ENCODE measurements at regions not wholly inside any gene's neighbourhood (a gene's known extent, or its start where the extent isn't known, plus 50 kb on each side); places are given as distances from the start of the nearest gene placed in this dataset.

DNA sequence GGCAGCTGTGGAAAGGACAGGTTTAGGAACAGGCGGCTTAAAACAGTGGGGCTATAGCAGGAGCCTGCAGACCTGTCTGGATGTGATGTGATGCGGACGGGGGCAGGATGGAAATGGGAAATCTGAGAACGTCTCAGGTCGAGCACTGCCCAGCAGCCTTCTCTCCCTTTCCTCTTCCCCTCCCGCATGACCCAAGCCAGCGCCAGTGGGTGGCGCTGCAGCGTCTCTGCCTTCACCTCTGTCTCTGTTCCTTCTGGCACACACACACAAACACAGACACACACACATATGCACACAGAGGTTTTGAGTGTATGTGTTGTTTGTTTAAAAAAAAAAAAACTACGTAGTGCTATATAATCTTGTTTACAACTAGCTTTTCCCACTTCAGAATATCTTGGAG, 82.0 kb upstream of the SLC66A3 start:
- TF ChIP-seq POLR2A (IDR thresholded peaks at IDR 0.05) (no peak), CTCF (IDR thresholded peaks at IDR 0.05) (no peak)

All from gastroesophageal sphincter (tissue), 3 donors.